CD8-positive, alpha-beta memory T cell (primary cell): ENCODE measurements at regions not wholly inside any gene's neighbourhood (a gene's known extent, or its start where the extent isn't known, plus 50 kb on each side); places are given as distances from the start of the nearest gene placed in this dataset.
"Not testable (repeated sequence)": the region's sequence is repeated elsewhere in the genome, so short reads cannot be mapped to it uniquely, and the experiment has no call there.

Experiments
- CTCF ChIA-PET: fragments of 350-600 bp; sonication (Branson Sonifier 250); formaldehyde crosslinking; loops from one replicate; lab custom pipeline; 2021; ENCODE audit warnings: antibody characterized with exemption; lab: Charles Lee
- POLR2A ChIA-PET: fragments of 350-600 bp; sonication (Branson Sonifier 250); formaldehyde crosslinking; loops from one replicate; lab custom pipeline; 2021; ENCODE audit warnings: antibody characterized with exemption; lab: Charles Lee
- DNase-seq, 5 donors: peaks; one replicate each; pipeline versions ENCODE4 v3.0.0 to v3.0.0-alpha.2; 2020 to 2022; ENCODE audit warnings: mixed read lengths in 1 of 5
- H3K27ac ChIP-seq: one replicate; pipeline ENCODE4 v1.7.0; 2013; ENCODE audit warnings: low read depth, mild to moderate bottlenecking, low read length, moderate library complexity
- H3K27me3 ChIP-seq: 2 replicates; pipeline ENCODE4 v1.7.0; 2013; ENCODE audit warnings: low read length, mild to moderate bottlenecking; ENCODE audit not compliant: insufficient read depth, poor library complexity, severe bottlenecking
- H3K36me3 ChIP-seq: 2 replicates; pipeline ENCODE4 v1.7.0; 2013; ENCODE audit warnings: mild to moderate bottlenecking, low read length, moderate library complexity; ENCODE audit not compliant: insufficient read depth
- H3K4me1 ChIP-seq: 2 replicates; pipeline ENCODE4 v1.7.0; 2013; ENCODE audit warnings: mild to moderate bottlenecking, low read length, moderate library complexity; ENCODE audit not compliant: insufficient read depth
- H3K4me3 ChIP-seq: 2 replicates; pipeline ENCODE4 v1.7.0; 2013; ENCODE audit warnings: mild to moderate bottlenecking, low read length
- H3K9me3 ChIP-seq: 2 replicates; pipeline ENCODE4 v1.7.0; 2013; ENCODE audit warnings: mild to moderate bottlenecking, low read length
- H3K27ac Mint-ChIP-seq, 8 donors: one replicate each; pipeline ENCODE4 v1.8.0; 2020 to 2021; ENCODE audit warnings: mixed read lengths in 8 of 8, mild to moderate bottlenecking in 6 of 8, inconsistent platforms in 3 of 8, moderate library complexity in 3 of 8
- H3K27me3 Mint-ChIP-seq, 2 donors: one replicate each; pipeline ENCODE4 v1.8.0; 2020 to 2021; ENCODE audit warnings: mixed read lengths in 2 of 2, mild to moderate bottlenecking in 1 of 2, moderate library complexity in 1 of 2
- H3K36me3 Mint-ChIP-seq, 3 donors: one replicate each; pipeline ENCODE4 v1.8.0; 2020 to 2021; ENCODE audit warnings: mixed read lengths in 3 of 3, inconsistent platforms in 1 of 3, mild to moderate bottlenecking in 1 of 3
- H3K4me1 Mint-ChIP-seq, 3 donors: one replicate each; pipeline ENCODE4 v1.8.0; 2020 to 2021; ENCODE audit warnings: mixed read lengths in 3 of 3, inconsistent platforms in 1 of 3, mild to moderate bottlenecking in 1 of 3
- H3K4me3 Mint-ChIP-seq, 7 donors: one replicate each; pipeline ENCODE4 v1.8.0; 2020 to 2021; ENCODE audit warnings: mixed read lengths in 7 of 7, mild to moderate bottlenecking in 6 of 7, moderate library complexity in 4 of 7, inconsistent platforms in 2 of 7
- H3K9me3 Mint-ChIP-seq, 5 donors: one replicate each; pipeline ENCODE4 v1.8.0; 2020 to 2022; ENCODE audit warnings: mixed read lengths in 5 of 5, mild to moderate bottlenecking in 3 of 5, moderate library complexity in 2 of 5, inconsistent platforms in 1 of 5

GRCh38 chr7:130789436-130789835 is 55.4 kb upstream of the KLF14 start:
- H3K36me3 ChIP-seq = no peaks in the 10 kb centered on the region
- no peak for DNase-seq
- H3K9me3 Mint-ChIP-seq = no peaks in the 10 kb centered on the region
- no peaks in the 10 kb centered on the region for H3K9me3 ChIP-seq
- H3K4me1 ChIP-seq = no peaks in the 10 kb centered on the region
- CTCF ChIA-PET = no interaction called here
- H3K27ac Mint-ChIP-seq = no peak overlapping the region
- H3K27me3 Mint-ChIP-seq = peaks cover 10 to 21% of the 10 kb centered on the region in 2 donors
- H3K4me1 Mint-ChIP-seq = no peaks in the 10 kb centered on the region
- POLR2A ChIA-PET = no interaction called here
- no peak overlapping the region for H3K4me3 Mint-ChIP-seq
- no peak overlapping the region for H3K27ac ChIP-seq
- no peak overlapping the region for H3K4me3 ChIP-seq
- H3K36me3 Mint-ChIP-seq = no peaks in the 10 kb centered on the region
- H3K27me3 ChIP-seq = no peaks in the 10 kb centered on the region

- H3K4me1 Mint-ChIP-seq = no peaks in the 10 kb centered on the region
- no peak overlapping the region for H3K4me3 Mint-ChIP-seq
- ChIA-PET CTCF (no interaction called here), POLR2A (no interaction called here)
- DNase-seq = no peak
- peaks cover 3 to 8% of the 10 kb centered on the region in 2 donors for H3K27me3 Mint-ChIP-seq
- no peaks in the 10 kb centered on the region for H3K9me3 ChIP-seq
- H3K4me3 ChIP-seq = no peak overlapping the region
- no peaks in the 10 kb centered on the region for H3K36me3 Mint-ChIP-seq
- no peaks in the 10 kb centered on the region for H3K27me3 ChIP-seq
- no peak overlapping the region for H3K27ac Mint-ChIP-seq
- H3K4me1 ChIP-seq = no peaks in the 10 kb centered on the region
- peaks cover 0 to 1% (median 0%) of the 10 kb centered on the region in 5 donors for H3K9me3 Mint-ChIP-seq
- no peak overlapping the region for H3K27ac ChIP-seq
- H3K36me3 ChIP-seq = no peaks in the 10 kb centered on the region
Measured at GRCh38 chr7:130791746-130792145, 57.7 kb upstream of the KLF14 start.

DNA sequence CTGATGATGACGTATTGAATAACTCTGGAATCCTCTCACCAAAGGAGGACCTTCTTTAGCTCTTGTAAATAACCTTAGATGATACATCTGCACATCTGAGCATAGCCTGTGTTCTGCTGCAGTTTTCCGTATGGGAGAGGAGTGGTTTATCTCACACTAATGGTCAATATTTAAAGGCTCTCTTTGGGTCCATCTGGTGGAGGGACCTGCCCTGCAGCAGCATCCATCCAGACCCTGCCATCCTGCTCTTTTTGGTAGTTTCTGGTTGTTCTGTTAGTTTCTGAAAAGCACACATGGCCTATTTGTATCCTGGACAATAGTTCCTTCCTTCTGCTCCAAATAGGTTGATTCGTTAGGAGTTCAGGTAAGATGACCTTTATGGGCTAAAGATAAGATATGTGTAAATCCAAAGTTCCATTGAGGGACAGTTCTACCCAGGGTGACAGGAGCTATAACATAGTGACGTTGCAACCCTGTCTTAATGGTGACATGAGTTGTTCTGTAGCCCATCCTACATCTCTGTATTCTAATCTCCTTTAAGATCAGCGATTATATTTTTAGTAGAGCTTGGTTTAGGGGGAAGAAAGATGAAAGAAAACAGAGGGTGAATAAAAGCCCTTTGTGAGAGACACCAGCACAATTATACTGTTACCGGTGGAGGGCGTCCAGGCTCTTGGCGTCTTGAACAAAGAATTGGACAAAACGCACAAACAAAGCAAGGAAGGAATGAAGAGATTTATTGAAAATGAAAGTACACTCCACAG is 60.0 kb upstream of the KLF14 start:
- Mint-ChIP-seq H3K27me3 (peaks cover 4 to 13% of the 10 kb centered on the region in 2 donors), H3K27ac (no peak overlapping the region), H3K4me3 (no peak overlapping the region), H3K9me3 (peaks cover 0 to 6% (median 3%) of the 10 kb centered on the region in 5 donors), H3K4me1 (no peaks in the 10 kb centered on the region), H3K36me3 (peaks cover 0 to 6% (median 0%) of the 10 kb centered on the region in 3 donors)
- H3K9me3 ChIP-seq = no peaks in the 10 kb centered on the region
- POLR2A ChIA-PET = no interaction called here
- no peak overlapping the region for H3K27ac ChIP-seq
- CTCF ChIA-PET = no interaction called here
- DNase-seq = no peak
- H3K4me3 ChIP-seq = no peak overlapping the region
- no peaks in the 10 kb centered on the region for H3K27me3 ChIP-seq
- H3K4me1 ChIP-seq = no peaks in the 10 kb centered on the region
- H3K36me3 ChIP-seq = no peaks in the 10 kb centered on the region

- H3K36me3 Mint-ChIP-seq = peaks cover 0 to 10% (median 0%) of the 10 kb centered on the region in 3 donors
- H3K36me3 ChIP-seq = no peaks in the 10 kb centered on the region
- no peak overlapping the region for H3K4me3 Mint-ChIP-seq
- no peak overlapping the region for H3K27ac Mint-ChIP-seq
- peaks cover 0 to 6% (median 3%) of the 10 kb centered on the region in 5 donors for H3K9me3 Mint-ChIP-seq
- ChIA-PET POLR2A (no interaction called here), CTCF (no interaction called here)
- H3K27me3 Mint-ChIP-seq = peaks cover 4 to 18% of the 10 kb centered on the region in 2 donors
- no peaks in the 10 kb centered on the region for H3K9me3 ChIP-seq
- H3K4me1 Mint-ChIP-seq = no peaks in the 10 kb centered on the region
- H3K4me1 ChIP-seq = no peaks in the 10 kb centered on the region
- no peak for DNase-seq
- H3K27ac ChIP-seq = no peak overlapping the region
- H3K4me3 ChIP-seq = no peak overlapping the region
- no peaks in the 10 kb centered on the region for H3K27me3 ChIP-seq
Measured at GRCh38 chr7:130794619-130794922, 60.6 kb upstream of the KLF14 start.

DNA sequence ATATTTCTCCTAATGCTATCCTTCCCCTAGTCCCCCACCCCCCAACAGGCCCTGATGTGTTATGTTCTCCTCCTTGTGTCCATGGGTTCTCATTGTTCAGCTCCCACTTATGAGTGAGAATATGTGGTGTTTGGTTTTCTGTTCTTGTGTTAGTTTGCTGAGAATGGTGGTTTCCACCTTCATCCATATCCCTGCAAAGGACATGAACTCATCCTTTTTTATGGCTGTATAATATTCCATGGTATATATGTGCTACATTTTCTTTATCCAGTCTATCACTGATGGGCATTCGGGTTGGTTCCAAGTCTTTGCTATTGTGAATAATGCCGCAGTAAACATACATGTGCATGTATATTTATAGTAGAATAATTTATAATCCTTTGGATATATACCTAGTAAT is 62.4 kb upstream of the KLF14 start:
- not testable (repeated sequence) for H3K27ac ChIP-seq, H3K27me3 ChIP-seq

DNA sequence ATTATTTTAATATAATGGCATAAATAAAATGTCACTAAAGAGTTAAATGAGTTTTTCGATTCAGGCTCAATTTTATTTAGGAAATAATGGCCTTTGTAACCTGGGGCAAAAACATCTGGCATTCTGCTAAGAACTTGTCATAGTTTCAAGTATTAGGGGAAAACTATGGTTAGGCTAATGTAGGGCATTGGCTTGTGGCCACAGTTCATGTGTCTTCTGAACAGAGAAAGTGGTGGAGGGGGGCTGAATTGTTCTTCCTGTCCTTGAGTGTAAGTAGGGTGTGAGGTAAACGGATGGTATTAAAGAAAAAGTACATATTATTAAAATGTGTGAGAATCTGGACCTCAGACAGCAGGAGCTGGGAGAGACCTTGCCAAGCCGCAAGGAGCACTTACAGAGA is 69.1 kb upstream of the KLF14 start:
- H3K4me3 Mint-ChIP-seq = peak overlapping the region in 1 of 7 donors; percentile 32
- H3K4me3 ChIP-seq = no peak overlapping the region
- H3K36me3 Mint-ChIP-seq = peaks cover 0 to 5% (median 0%) of the 10 kb centered on the region in 3 donors
- no peak for DNase-seq
- H3K27me3 ChIP-seq = no peaks in the 10 kb centered on the region
- peaks cover 0 to 4% (median 3%) of the 10 kb centered on the region in 3 donors for H3K4me1 Mint-ChIP-seq
- H3K27ac Mint-ChIP-seq = peak overlapping the region in 2 of 8 donors; percentile 26 to 76
- H3K36me3 ChIP-seq = no peaks in the 10 kb centered on the region
- ChIA-PET POLR2A (no interaction called here), CTCF (no interaction called here)
- no peak overlapping the region for H3K27ac ChIP-seq
- no peaks in the 10 kb centered on the region for H3K4me1 ChIP-seq
- H3K9me3 ChIP-seq = no peaks in the 10 kb centered on the region
- peaks cover 8 to 38% of the 10 kb centered on the region in 2 donors for H3K27me3 Mint-ChIP-seq
- H3K9me3 Mint-ChIP-seq = peaks cover 0 to 2% (median 0%) of the 10 kb centered on the region in 5 donors

More for the DNA sequence above, 62.4 kb upstream of the KLF14 start:
- DNase-seq, H3K9me3 Mint-ChIP-seq, H3K4me3 Mint-ChIP-seq, CTCF ChIA-PET, H3K4me1 ChIP-seq, H3K4me1 Mint-ChIP-seq, H3K9me3 ChIP-seq, H3K27ac Mint-ChIP-seq, H3K4me3 ChIP-seq, POLR2A ChIA-PET, H3K36me3 ChIP-seq: not testable (repeated sequence)
- Mint-ChIP-seq H3K36me3 (peaks cover 0 to 10% (median 0%) of the 10 kb centered on the region in 3 donors), H3K27me3 (peaks cover 8 to 28% of the 10 kb centered on the region in 2 donors)

DNA sequence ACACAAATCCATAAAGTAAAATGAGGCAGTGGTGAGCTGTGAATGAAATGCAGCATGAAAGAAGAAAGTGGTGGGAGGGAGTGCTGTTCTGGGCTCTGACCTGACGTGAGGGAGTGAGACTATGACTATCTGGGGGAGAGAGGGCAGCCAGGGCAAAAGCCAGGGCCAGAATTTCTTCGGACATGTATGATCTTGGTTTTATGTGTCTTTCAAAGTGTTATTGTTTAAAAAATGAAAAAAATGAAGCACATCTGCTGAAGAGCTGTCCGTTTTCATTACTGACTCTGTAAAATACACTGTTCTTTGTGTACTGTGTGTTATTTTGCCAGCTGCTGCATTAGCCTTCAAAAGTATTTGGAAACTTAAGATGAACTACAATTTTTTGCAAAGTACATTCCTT is 70.2 kb upstream of the KLF14 start:
- Mint-ChIP-seq H3K36me3 (peaks cover 0 to 4% (median 0%) of the 10 kb centered on the region in 3 donors), H3K9me3 (peaks cover 0 to 2% (median 0%) of the 10 kb centered on the region in 5 donors), H3K27me3 (peaks cover 4 to 28% of the 10 kb centered on the region in 2 donors), H3K27ac (no peak overlapping the region), H3K4me3 (no peak overlapping the region), H3K4me1 (peaks cover 0 to 4% (median 3%) of the 10 kb centered on the region in 3 donors)
- Histone ChIP-seq H3K27ac (no peak overlapping the region), H3K4me3 (no peak overlapping the region), H3K9me3 (no peaks in the 10 kb centered on the region), H3K27me3 (no peaks in the 10 kb centered on the region), H3K36me3 (no peaks in the 10 kb centered on the region), H3K4me1 (no peaks in the 10 kb centered on the region)
- ChIA-PET POLR2A (no interaction called here), CTCF (no interaction called here)
- DNase-seq = no peak

DNA sequence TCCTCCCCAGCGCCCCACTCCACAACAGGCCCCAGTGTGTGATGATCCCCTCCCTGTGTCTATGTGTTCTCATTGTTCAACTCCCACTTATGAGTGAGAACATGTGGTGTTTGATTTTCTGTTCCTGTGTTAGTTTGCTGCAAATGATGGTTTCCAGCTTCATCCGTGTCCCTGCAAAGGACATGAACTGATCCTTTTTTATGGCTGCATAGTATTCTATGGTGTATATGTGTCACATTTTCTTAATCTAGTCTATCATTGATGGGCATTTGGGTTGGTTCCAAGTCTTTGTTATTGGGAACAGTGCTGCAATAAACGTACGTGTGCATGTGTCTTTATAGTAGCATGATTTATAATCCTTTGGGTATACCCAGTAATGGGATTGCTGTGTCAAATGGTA is 78.8 kb upstream of the KLF14 start:
- H3K4me1 Mint-ChIP-seq, H3K9me3 Mint-ChIP-seq, H3K4me3 Mint-ChIP-seq, H3K36me3 ChIP-seq, DNase-seq, H3K27ac ChIP-seq, POLR2A ChIA-PET, H3K27me3 ChIP-seq, H3K4me3 ChIP-seq, H3K36me3 Mint-ChIP-seq, H3K4me1 ChIP-seq, H3K9me3 ChIP-seq, H3K27ac Mint-ChIP-seq: not testable (repeated sequence)
- CTCF ChIA-PET = interaction anchor here (0.6 to 1.4 kb wide), 2 partner anchors 12 to 841 kb away, joined by 3 to 4 read pairs; no protein-coding TSS in a partner anchor
- H3K27me3 Mint-ChIP-seq = peaks cover 2 to 14% of the 10 kb centered on the region in 2 donors
